ENCODE measurements at regions not wholly inside any gene's neighbourhood (a gene's known extent, or its start where the extent isn't known, plus 50 kb on each side); places are given as distances from the start of the nearest gene placed in this dataset.

DNA sequence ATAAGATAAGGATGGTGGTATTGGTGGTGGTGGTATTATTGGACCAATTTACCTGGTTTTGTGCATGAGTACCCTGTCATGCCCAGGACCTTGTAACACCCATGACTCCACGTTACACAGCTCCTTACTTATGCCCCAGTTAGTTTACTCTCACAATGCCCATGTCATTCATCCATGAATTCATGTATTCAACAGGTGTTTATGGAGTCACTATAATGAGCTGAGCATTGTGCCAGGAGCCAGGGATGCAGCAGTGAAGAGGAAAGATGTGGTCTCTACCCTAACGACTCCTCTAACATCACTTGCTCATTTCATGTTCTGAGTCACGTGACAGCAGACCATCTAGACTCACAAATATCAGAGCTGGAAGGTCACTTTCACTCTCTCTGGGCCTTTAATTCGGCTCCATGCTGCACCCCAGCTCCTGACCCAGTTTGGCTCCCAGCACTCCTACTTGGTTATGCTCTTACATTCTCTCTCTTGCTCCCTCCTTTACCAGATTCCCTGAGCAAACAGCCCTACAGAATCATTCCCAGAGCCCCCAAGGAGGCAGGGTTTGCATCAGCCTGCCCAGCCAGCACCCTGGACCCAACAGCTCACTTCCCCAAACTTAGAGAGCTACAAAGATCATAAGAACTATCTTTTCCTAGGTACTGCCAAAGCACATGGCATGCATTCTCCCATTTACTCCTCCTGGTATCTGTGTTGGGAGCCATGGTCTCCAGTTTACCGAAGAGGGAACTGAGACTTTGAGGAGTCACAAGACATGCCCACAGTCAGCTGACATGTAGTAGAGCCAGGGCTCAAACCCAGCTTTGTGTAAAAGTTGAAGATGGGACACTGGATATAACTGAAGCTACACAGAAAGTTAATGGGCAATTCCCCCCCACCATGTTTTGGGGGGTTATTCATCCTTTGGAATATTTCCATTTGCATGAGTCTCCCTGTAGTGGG, 449.9 kb downstream of the LRATD1 start:
- no peak for DNase-seq (ENCODE audit: low read depth in 2 of 2)

- DNase-seq (ENCODE audit: low read depth in 2 of 2): no peak
Observed at GRCh38 chr2:15084826-15085489, 452.4 kb downstream of the LRATD1 start.

- DNase-seq (ENCODE audit: low read depth in 2 of 2): peak; percentile 42 to 43
Observed at GRCh38 chr2:15092181-15092580, 459.7 kb downstream of the LRATD1 start.

- peak; percentile 80 to 83 for DNase-seq (ENCODE audit: low read depth in 2 of 2)
Observed at GRCh38 chr2:15092691-15093090, 460.2 kb downstream of the LRATD1 start.

GRCh38 chr2:15094161-15094560, 461.6 kb downstream of the LRATD1 start:
- no peak for DNase-seq (ENCODE audit: low read depth in 2 of 2)

- DNase-seq (ENCODE audit: low read depth in 2 of 2): peak; percentile 29 to 34
Observed at GRCh38 chr2:15096873-15097272, 464.3 kb downstream of the NBAS start.

DNA sequence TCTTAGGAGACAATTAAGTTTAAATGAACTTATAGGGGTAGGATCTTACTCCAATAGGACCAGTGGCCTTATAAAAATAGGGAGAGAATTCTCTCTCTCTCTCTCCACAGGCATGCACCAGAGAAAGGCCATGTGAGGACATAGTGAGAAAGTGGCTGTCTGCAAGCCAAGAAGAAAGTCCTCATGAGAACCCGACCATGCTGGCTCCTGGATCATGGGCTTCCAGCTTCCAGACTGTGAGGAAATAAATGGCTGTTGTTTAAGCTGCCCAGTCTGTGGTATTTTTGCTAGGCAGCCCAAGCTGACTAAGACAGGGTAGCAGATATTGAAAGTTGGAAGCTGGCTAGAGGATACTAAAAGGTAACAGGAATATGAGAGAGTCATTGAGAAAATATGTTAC, 454.0 kb downstream of the NBAS start:
- DNase-seq (ENCODE audit: low read depth in 2 of 2): no peak

DNA sequence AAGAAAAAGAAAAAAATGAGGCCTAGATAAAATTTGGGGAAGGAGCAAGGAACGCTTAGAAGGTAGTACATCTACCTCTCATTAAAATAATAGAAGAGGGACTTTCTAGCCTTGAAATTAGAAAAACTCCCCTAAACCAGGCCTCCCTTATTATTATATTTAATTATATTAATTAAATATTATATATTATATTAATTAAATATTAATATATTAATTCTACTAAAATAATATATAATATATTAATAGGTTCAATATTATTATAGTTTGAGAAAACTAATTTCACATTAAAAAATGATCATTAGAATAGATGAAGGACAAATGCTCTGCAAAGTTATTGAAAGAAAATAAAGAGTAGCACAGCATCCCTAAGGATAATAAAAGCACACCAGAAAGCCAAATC, 449.4 kb downstream of the NBAS start:
- DNase-seq (ENCODE audit: low read depth in 2 of 2): no peak

GRCh38 chr2:15112216-15112615, 448.9 kb downstream of the NBAS start:
- no peak for DNase-seq (ENCODE audit: low read depth in 2 of 2)

DNA sequence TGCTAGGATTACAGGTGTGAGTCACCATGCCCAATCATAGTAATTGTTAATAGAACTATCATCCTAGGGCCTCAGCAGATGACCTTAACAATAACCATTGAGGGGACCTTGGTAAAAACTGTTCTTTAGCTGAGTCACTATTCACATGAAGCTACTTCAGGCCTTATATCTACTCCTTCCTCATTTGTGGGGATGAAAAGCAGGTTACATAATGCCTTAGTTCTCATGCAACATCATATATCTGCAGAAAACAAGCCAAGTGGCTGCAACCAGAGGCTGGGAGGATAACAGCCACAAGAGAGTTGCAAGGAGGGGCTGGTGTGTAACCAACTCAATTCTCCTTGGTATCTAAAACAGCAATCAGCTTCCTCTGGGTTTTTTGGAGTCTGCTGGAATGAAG, 445.4 kb downstream of the NBAS start:
- DNase-seq (ENCODE audit: low read depth in 2 of 2): no peak

- DNase-seq (ENCODE audit: low read depth in 2 of 2): no peak
Observed at GRCh38 chr2:15116830-15117229, 444.3 kb downstream of the NBAS start.
